22Rv1 (cell line): ENCODE measurements at regions not wholly inside any gene's neighbourhood (a gene's known extent, or its start where the extent isn't known, plus 50 kb on each side); places are given as distances from the start of the nearest gene placed in this dataset.
"Not testable (repeated sequence)": the region's sequence is repeated elsewhere in the genome, so short reads cannot be mapped to it uniquely, and the experiment has no call there.

ENCODE experiments used
- H3K27ac ChIP-seq: fragments of 450-650 bp; 2 replicates; pipeline ENCODE4 v1.5.1; 2017
- ZFX ChIP-seq: fragments of 450-650 bp; IDR thresholded peaks from 2 replicates; pipeline ENCODE4 v1.6.1; 2017; ENCODE audit warnings: antibody characterized with exemption, borderline replicate concordance
- TF ChIP-seq, protein P1 (sequence below): fragments of 450-650 bp; IDR thresholded peaks from 2 replicates; pipeline ENCODE4 v1.5.1; 2017; ENCODE audit warnings: mild to moderate bottlenecking

DNA sequence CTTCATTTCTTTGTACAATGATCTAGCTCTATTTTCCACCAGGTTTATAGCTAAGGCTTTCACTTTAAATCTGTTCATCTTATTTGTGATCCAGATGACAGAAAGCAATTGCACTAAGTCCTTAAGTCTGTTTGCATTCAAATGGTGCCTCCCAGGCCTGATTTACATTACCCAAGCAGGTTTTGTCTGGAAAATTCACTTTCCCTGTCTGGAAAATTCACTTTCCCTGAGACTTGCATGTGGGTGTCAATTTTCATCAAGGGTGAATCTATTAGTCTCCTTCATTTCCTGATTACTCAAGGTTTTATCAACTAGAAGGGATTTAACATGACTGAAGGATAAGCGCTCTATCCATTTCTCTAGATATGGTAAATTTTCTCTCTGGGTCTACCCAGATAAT, 1480.2 kb upstream of the GOT2 start:
- TF ChIP-seq, protein P1, sequence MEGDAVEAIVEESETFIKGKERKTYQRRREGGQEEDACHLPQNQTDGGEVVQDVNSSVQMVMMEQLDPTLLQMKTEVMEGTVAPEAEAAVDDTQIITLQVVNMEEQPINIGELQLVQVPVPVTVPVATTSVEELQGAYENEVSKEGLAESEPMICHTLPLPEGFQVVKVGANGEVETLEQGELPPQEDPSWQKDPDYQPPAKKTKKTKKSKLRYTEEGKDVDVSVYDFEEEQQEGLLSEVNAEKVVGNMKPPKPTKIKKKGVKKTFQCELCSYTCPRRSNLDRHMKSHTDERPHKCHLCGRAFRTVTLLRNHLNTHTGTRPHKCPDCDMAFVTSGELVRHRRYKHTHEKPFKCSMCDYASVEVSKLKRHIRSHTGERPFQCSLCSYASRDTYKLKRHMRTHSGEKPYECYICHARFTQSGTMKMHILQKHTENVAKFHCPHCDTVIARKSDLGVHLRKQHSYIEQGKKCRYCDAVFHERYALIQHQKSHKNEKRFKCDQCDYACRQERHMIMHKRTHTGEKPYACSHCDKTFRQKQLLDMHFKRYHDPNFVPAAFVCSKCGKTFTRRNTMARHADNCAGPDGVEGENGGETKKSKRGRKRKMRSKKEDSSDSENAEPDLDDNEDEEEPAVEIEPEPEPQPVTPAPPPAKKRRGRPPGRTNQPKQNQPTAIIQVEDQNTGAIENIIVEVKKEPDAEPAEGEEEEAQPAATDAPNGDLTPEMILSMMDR = no peak
- TF ChIP-seq ZFX = no peak
- H3K27ac ChIP-seq = no peak overlapping the region

DNA sequence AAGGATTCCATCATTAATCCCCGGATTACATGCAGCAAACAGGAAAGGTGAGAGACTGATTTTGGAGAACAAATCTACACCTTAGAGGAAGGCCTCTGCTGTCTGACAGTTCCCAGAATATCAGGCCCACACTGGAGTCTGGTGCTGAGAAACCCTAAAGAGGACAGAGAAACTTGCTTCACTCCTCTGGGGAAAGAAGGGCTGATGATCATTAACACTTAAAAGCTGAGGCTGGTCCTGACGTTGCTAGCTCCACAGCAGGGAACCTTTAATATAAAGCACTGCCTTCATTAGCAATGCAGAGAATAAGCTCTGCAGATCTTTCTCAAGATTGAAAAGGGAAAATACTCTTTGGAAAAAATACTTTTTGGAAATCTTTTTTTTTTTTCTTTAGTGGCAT, 1472.4 kb upstream of the GOT2 start:
- TF ChIP-seq, protein P1 = no peak
- TF ChIP-seq ZFX = no peak
- no peak overlapping the region for H3K27ac ChIP-seq

DNA sequence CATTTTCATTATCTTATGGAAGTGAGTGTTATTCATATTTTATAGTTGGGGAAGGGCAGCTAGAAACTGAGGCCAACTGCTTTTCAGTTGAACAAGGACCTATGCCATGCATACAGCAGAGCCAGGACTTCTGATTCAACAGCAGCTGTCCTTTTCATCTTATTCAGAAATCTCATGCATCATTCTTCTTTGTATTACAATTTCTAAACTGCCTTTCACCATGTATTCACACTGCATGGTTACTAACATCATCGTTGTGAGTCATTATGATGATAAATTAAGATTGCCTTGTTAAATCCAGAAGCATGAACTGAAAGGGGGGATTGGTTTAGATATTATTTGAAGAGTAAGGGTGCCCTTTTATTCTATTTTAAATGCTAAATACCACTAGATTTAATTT, 1470.1 kb upstream of the GOT2 start:
- TF ChIP-seq ZFX = no peak
- TF ChIP-seq, protein P1 = no peak
- no peak overlapping the region for H3K27ac ChIP-seq

DNA sequence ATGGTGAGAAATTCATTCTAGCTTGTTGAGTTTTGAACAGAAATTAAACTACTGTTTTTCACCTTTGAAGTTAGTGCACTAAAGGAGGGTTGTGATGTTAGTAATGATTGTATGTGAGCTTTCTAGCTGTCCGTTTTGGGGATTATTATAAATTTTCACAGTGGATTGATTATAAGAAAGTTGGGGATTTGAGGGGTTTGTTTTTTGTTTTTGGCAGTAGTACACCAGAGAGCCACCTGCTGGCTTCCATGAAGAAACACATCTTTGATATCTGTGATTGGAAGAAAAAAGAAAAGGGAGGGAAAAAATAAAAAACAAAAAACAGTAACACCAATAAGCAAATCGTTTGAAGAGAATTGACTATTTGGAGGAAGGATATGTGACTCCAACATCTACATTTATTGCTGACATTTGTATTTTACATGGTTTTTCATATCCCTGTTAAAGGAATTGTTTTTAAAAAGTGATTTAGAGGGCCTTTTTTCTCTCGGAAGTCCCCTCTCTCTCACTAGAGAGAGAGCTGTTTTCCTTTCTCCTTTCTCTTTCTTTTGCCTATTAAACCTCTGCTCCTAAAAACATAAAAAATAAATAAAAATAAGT, 1469.5 kb upstream of the GOT2 start:
- H3K27ac ChIP-seq = no peak overlapping the region
- TF ChIP-seq, protein P1 = peak; percentile 65
- TF ChIP-seq ZFX = no peak

DNA sequence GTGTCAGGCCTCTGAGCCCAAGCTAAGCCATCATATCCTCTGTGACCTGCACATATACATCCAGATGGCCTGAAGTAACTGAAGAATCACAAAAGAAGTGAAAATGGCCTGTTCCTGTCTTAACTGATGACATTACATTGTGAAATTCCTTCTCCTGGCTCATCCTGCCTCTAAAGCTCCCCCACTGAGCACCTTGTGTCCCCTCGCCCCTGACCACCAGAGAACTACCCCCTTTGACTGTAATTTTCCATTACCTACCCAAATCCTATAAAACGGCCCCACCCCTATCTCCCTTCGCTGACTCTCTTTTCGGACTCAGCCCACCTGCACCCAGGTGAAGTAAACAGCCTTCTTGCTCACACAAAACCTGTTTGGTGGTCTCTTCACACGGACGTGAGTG, 1466.6 kb upstream of the GOT2 start:
- not testable (repeated sequence) for H3K27ac ChIP-seq

DNA sequence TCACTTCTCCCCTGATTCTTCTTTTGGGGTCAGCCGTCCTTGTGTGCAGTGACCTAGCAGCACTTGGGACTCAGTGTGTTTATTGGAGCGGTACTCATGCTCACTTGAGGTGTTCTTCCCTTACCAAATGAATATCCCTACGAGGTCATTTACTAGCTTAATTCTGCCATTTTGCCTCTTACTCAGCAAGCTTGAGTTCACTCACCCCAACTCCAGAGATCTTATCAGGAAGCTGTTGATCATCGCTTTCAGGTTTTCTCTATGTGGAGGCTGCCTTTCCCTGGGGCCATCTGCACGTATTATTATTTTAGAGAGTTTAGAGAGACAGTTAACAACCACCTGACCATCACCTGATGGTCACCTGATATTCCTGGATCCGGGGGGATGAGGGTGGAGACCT, 1466.0 kb upstream of the GOT2 start:
- TF ChIP-seq, protein P1 = no peak
- no peak for TF ChIP-seq ZFX
- H3K27ac ChIP-seq = no peak overlapping the region

DNA sequence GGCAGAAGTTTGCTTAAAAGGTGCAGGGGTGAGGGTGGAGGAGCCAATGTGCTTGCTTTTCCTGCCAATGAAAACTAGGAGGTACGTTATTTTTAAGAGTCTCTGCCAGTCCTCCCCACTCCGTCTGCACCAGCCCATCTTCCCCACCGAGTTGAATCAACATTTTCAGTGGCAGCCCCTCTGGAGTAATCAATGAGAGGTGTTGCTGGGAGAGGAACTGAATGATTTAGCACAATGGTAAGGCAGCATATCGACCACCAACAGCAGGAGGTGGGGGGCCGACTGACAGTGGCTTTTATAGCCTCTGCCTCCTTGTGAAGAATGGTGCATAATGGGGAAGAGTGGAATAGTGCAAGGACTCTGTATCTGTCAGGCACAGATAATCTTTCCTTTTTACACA, 1465.0 kb upstream of the GOT2 start:
- TF ChIP-seq, protein P1 = no peak
- TF ChIP-seq ZFX = no peak
- no peak overlapping the region for H3K27ac ChIP-seq

DNA sequence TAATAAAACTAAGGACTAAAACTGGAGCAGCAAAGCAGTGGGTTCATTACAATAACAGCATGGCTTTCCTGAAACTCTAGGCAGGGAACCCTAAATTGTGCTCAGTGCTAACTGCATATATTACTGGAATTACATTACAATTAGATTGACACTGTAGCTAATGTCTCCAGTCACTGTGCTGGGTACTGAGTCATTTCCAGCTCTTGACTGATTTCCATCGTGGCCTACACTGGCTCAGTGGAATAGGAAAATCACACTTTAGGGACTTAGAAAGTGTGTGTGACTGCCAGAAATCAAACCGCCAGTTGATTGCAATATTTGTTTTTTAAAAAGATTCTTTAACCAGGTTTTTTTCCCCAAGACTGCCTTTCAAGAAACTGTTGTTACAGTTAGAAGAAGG, 1447.4 kb upstream of the GOT2 start:
- TF ChIP-seq ZFX = no peak
- TF ChIP-seq, protein P1 = no peak
- no peak overlapping the region for H3K27ac ChIP-seq
